HG02610 (cell line): ENCODE measurements at regions not wholly inside any gene's neighbourhood (a gene's known extent, or its start where the extent isn't known, plus 50 kb on each side); places are given as distances from the start of the nearest gene placed in this dataset.
"Not testable (repeated sequence)": the region's sequence is repeated elsewhere in the genome, so short reads cannot be mapped to it uniquely, and the experiment has no call there.

Experiments used
- ATAC-seq: cut with Tn5 transposase; IDR thresholded peaks from one replicate; pipeline ENCODE4 v1.9.1; 2021; ENCODE audit warnings: mild to moderate bottlenecking, moderate library complexity; ENCODE audit not compliant: unreplicated experiment

- no peak for ATAC-seq
These were observed 119.7 kb downstream of the MACROH2A1 start for GRCh38 chr5:135279328-135279727.

DNA sequence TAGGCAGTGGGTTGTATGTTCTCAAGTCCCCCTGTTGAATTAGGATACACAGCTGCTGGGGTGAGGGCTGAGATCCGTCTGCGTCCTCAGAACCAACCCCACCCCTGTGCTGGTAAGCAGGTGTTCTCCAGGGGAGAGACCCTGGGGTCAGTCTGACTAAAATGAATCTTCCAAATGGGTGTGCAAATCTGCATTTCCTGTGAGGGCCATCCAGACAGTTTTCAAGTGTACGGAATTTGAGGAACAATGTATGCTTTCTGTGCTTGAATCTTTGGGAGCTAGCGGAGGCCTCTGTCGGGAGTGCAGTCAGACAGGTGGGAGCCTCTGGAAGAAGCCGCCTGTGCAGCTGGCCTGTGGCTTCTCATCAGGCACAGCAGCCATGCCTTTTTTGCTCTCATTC, 122.9 kb downstream of the MACROH2A1 start:
- no peak for ATAC-seq

DNA sequence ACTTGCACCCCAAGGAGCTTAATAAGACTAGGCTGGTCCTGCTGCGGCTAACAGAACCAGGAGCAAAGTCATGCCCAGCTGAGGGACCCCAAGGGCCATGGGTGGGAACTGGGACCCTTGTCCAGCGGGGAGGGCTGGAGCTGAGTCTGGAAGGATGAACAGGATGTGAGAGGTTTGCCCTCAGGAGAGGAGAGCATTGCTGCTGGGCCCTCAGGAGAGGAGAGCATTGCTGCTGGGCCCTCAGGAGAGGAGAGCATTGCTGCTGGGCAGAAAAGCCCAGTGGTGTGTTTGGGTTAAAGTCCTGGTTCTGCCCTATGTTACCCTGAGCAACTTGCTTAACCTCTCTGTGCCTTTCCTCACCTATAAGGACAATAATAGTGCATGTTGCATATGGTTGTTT, 125.8 kb downstream of the MACROH2A1 start:
- ATAC-seq: no peak

GRCh38 chr5:135272311-135272805, 126.7 kb downstream of the MACROH2A1 start:
- ATAC-seq: no peak

DNA sequence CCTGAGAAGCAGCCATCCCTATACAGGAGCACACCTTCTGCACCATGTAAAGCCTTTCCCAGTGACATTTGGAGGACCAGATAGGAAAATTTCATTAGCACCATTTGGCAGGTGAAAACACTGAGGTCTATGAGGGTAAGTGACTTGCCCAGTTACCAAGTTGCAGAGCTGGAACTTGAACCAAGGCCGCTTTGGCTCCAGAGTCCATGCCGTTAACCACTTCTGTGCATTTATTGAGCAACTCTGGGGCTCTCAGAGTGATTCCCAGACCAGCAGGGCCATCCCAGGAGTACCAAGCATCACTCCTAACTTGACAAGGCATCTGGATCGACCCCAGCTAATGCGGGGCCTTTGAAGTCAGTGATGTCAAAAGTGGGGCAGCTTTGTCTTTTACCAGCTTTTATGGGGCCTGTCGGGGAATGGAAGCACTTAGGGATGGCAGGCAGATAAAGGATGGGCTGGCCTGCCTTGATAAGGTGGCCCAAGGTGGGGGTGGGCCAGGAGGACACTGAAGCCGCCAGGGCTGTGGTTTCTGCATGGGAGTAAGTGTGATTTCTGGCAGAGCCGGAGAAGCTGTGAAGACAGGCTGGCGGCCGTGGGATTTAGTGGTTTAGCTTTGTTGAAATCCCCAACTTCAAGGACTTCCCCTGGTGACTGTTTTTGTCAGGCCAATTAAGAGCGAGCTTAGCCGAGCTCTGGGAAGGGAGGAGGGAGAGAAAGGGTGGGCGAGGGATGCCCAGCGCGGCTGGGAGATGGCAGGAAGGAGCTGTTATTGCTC, 127.3 kb downstream of the MACROH2A1 start:
- ATAC-seq: no peak

DNA sequence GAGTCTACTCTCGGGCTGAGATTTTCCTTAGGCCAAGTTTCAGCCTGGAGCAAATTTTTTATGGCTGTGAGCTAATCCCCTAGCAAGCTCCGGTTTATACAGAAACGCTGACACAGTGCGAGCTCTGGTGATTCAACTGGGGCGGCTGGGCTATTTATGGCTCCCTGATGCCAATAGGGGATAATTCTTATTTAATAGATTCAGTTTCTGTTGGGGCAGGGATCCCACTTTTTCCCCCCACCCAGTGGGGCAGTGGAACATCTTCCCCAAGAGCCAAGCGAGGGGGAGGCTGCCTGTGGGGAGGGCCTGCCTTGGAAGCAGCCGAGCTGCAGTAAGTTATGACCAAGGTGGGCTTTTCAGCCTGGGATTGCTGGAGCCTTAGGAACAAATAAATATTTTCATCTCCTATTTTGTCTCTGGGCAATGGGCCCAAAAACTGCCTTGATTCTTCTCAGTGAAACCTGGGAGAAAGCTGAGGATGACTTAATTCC, 129.1 kb downstream of the MACROH2A1 start:
- ATAC-seq: no peak

DNA sequence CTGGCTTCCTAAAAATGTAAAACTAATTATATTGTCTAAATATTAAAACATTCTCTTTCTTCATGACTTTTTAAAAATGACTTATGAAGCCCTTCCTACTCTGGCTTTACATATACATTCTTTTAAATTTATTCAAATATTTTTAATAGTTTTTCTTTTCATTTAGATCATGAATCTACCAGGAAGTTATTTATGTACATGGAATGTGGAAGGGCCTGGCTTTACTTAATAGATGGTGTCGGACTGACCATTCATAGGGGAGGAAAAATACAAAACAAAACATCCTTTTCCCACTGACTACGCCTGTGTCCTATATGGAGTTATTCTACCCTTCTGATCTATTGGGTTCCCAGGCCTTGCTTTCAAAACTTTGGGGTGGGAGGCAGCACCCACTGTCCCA, 129.8 kb downstream of the MACROH2A1 start:
- no peak for ATAC-seq

- no peak for ATAC-seq
These were observed 132.1 kb downstream of the MACROH2A1 start for GRCh38 chr5:135266975-135267374.

DNA sequence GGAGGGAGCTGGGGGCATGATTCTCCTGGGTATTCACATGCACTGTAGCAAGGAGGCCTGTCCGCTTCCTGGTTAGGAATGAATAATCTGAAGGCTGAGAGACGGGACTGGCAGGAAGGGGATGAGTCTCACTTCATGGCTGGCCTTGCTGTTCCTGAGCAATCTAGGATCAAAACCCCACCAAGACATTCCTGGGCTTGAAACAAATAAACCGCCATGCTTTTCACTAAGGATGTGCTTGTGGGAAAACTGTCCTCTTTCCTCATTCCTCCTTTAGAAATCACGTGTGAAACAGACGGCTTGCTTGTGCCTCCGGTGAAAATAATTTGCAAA, 132.8 kb downstream of the MACROH2A1 start:
- no peak for ATAC-seq

GRCh38 chr5:135265497-135266302, 133.3 kb downstream of the MACROH2A1 start:
- ATAC-seq: no peak

DNA sequence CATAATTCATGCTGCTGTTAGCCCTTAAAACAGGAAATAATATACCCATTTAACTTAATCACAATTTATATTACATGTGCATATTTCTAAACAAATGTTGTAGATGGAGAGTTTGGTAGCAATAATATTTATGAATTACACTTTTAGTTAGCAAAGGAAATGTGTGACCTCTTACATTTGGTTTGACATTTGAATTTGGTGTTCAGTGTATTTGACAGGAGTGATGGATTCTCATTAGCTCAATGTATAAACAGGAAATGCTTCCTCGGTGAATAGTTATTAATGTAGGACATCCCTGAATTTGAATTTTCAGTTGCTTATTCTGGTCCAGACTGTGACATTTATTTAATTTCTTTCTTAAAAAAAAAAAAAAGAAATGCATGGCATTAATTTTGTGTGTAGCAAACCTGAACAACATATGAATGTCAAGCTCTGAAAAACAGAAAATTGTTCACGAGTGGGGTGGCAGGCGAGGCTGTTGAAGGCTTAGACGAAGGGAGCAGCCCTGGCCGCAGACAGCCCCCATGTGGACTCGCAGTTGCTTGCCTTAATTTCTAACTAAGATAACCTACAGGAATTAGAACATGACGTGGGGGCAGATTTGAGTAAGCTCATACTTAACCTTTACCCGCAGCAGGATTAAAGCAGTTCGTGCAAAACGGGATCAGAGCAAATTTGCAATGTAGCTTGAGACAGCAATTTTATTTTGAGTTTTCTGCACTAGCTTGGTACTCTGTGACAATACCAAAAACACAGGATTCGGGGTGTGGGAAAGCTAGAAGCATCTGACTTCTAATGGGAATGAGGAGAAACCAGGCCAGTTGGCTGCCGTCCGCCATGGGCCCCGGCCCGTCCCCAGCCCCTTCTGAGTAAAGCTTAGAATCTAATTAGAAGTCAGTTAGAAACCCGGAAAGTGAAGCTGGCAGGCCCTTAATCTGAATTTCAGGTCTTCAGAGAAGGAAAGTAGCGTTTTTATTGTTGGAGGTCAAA, 134.3 kb downstream of the MACROH2A1 start:
- no peak for ATAC-seq

GRCh38 chr5:135263022-135263668, 135.9 kb downstream of the MACROH2A1 start:
- ATAC-seq: no peak

DNA sequence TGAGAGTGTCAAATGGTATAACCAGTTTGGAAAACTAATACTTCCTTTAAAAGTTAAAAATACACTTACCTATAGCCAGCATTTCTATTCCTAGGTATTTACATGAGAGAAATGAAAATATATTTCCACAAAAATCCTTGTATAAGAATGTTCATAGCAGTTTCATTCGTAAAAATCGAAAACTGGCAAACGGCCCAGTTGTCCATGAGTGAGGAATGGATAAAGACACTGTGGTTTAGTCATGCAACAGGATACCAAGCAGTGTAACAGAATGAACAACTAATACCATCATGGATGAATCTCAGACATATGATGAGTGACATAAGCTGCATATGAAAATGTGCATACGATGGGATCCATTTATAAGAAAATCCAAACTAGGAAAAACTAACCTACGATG, 136.7 kb downstream of the MACROH2A1 start:
- ATAC-seq: no peak

DNA sequence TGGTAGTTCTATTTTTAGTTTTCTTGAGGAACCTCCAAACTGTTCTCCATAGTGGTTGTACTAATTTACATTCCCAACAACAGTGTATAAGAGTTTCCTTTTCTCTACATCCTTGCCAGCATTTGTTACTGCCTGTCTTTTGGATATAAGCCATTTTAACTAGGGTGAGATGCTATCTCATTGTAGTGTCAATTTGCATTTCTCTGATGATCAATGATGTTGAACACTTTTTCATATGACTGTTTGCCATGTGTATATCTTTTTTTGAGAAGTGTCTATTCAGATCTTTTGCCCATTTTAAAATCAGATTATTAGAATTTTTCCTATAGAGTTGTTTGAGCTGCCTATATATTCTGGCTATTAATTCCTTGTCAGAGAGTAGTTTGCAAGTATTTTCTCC, 138.9 kb downstream of the MACROH2A1 start:
- ATAC-seq: not testable (repeated sequence)

GRCh38 chr5:135255461-135256178, 143.4 kb downstream of the MACROH2A1 start:
- ATAC-seq: no peak

GRCh38 chr5:135254183-135254582, 144.8 kb downstream of the MACROH2A1 start:
- no peak for ATAC-seq

- ATAC-seq: no peak
These were observed 145.3 kb downstream of the MACROH2A1 start for GRCh38 chr5:135253601-135254178.

DNA sequence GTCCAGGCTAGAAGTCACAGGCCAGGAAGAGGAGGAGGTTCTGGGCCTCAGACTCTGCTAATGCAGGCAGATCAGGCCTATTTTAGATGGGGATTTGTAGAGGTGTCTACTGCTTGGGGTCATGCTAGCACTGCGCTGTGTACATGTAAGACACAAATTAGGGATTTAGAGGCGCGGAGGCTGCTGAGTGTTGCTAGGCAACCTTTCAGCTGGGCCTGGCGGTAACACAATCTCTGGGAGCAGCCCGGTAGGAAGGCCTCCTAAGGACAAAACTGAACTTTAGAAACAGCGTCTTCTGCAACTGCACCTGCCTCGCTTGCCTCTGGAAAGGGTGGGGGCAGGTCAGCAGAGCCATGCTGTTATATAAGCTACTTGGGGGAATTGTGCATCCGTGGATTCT, 147.9 kb downstream of the MACROH2A1 start:
- ATAC-seq: no peak

DNA sequence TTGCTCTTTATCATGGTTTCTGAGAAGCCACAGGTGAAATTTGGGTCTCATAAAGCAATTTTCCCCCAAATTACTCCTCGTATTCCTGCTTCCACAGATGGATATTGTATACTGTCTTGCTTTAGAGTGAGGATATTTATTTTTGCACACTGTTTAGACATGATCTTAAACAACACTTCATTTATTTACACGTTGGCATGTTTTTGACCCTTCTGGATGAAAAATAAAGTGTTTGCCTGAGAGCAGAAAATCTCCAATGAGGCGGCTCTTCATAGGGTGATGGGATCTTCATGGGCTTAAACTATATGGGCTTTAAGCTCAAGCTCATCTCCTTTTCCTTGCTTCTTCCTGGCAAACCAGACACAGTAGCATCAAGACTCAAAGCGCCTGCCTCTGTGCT, 148.4 kb downstream of the MACROH2A1 start:
- no peak for ATAC-seq
